OCI-LY3 (cell line): ENCODE measurements at regions not wholly inside any gene's neighbourhood (a gene's known extent, or its start where the extent isn't known, plus 50 kb on each side); places are given as distances from the start of the nearest gene placed in this dataset.

ENCODE experiments used
- H2AFZ ChIP-seq: fragments of 200-600, 300-600 bp; shearing (Covaris generic); 2 replicates; pipeline ENCODE4 v1.6.0; 2014; ENCODE audit warnings: antibody characterized with exemption, low read depth, low read length
- H3K27ac ChIP-seq: fragments of 200-600, 300-600 bp; sonication (generic); 2 replicates; pipeline ENCODE4 v1.5.1; 2014; ENCODE audit warnings: mild to moderate bottlenecking, low read length, moderate library complexity, mixed read lengths
- H3K27me3 ChIP-seq: fragments of 200-600, 300-600 bp; sonication (generic); 2 replicates; pipeline ENCODE4 v1.6.1; 2014; ENCODE audit warnings: low read depth, low read length, mixed read lengths
- H3K36me3 ChIP-seq: fragments of 200-600, 300-600 bp; sonication (generic); replicated peaks from 2 replicates; pipeline ENCODE3; 2014; ENCODE audit warnings: low read depth, low read length, mixed read lengths
- H3K4me1 ChIP-seq: fragments of 300-600, 200-600 bp; sonication (generic); 2 replicates; pipeline ENCODE4 v1.6.1; 2014; ENCODE audit warnings: low read length, mixed read lengths
- H3K4me2 ChIP-seq: fragments of 200-600, 300-600 bp; sonication (generic); 2 replicates; pipeline ENCODE4 v1.6.1; 2014; ENCODE audit warnings: low read length, mixed read lengths
- H3K4me3 ChIP-seq: fragments of 300-600, 200-600 bp; sonication (generic); 2 replicates; pipeline ENCODE4 v1.5.1; 2014; ENCODE audit warnings: antibody characterized with exemption, mild to moderate bottlenecking, low read length, moderate library complexity
- H3K79me2 ChIP-seq: fragments of 300-600, 200-600 bp; shearing (Covaris generic); 2 replicates; pipeline ENCODE4 v1.6.1; 2014; ENCODE audit warnings: mild to moderate bottlenecking, low read length, mixed read lengths
- H3K9ac ChIP-seq: fragments of 300-600, 200-600 bp; shearing (Covaris generic); 2 replicates; pipeline ENCODE4 v1.6.0; 2014; ENCODE audit warnings: mild to moderate bottlenecking, low read length, moderate library complexity
- H3K9me3 ChIP-seq: fragments of 200-600, 300-600 bp; shearing (Covaris generic); 2 replicates; pipeline ENCODE4 v1.6.1; 2014; ENCODE audit warnings: low read length, mixed read lengths; ENCODE audit not compliant: insufficient read depth
- H4K20me1 ChIP-seq: fragments of 200-600, 300-600 bp; sonication (generic); 2 replicates; pipeline ENCODE4 v1.6.1; 2016; ENCODE audit warnings: low read length, mixed read lengths; ENCODE audit not compliant: insufficient read depth
- CTCF ChIP-seq: fragments of 200-600, 300-600 bp; sonication (generic); IDR thresholded peaks from 2 replicates; pipeline ENCODE4 v1.5.1; 2014; ENCODE audit warnings: antibody characterized with exemption, low read length, low read depth
- EZH2phosphoT487 ChIP-seq: fragments of 200-600 bp; shearing (Covaris generic); IDR thresholded peaks from 2 replicates; pipeline ENCODE4 v1.6.1; 2018; ENCODE audit warnings: antibody characterized with exemption, mixed run types, low read depth

DNA sequence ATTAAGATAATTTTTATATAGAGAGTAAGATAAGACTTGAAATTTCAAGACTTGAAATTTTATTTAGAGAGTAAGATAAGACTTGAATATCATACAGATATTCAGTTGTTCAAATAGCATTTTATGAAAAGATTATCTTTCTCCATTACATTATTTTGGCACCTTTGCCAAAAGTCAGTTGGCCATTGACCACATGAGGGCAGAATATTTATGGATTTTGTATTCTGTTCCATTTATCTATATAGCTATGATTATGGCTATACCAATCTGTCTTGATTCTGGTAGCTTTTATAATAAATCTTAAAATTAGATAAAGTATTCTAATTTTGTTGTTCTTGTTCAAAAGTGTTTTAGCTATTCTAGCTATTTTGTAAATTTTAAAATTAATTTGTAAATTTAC, 537.9 kb upstream of the GJE1 start:
- H3K9me3 ChIP-seq, result no peaks in the 10 kb centered on the region
- H3K4me2 ChIP-seq, result no peak overlapping the region
- TF ChIP-seq EZH2phosphoT487 (no peak), CTCF (no peak)
- no peak overlapping the region for H3K4me3 ChIP-seq
- no peaks in the 10 kb centered on the region for H3K4me1 ChIP-seq
- no peak overlapping the region for H3K27ac ChIP-seq
- H3K9ac ChIP-seq, result no peak overlapping the region
- no peaks in the 10 kb centered on the region for H4K20me1 ChIP-seq
- no peak overlapping the region for H2AFZ ChIP-seq
- H3K27me3 ChIP-seq, result no peaks in the 10 kb centered on the region
- no peaks in the 10 kb centered on the region for H3K36me3 ChIP-seq
- H3K79me2 ChIP-seq, result no peaks in the 10 kb centered on the region

DNA sequence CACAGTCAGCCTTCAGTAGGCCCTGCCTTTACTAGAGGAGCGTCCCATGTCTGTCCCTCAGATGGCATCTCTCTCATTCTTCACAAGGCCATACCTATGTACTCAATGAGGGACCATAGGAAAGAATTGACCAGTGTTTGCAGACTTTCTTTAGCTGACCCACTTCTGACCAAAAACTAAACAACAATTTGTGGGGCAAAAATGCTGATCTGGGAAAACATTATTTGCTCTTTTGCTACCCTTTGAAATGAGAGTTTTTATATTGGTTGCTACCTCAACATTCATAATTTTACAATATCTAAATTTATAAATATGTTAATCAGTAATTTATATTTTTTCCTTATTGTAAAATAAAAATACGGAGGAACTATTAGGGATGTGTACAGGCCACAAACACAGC, 539.4 kb upstream of the GJE1 start:
- H3K36me3 ChIP-seq, result no peaks in the 10 kb centered on the region
- H3K9me3 ChIP-seq, result no peaks in the 10 kb centered on the region
- H3K79me2 ChIP-seq, result no peaks in the 10 kb centered on the region
- no peak overlapping the region for H3K27ac ChIP-seq
- no peaks in the 10 kb centered on the region for H4K20me1 ChIP-seq
- H3K4me3 ChIP-seq, result no peak overlapping the region
- TF ChIP-seq CTCF (no peak), EZH2phosphoT487 (no peak)
- H2AFZ ChIP-seq, result no peak overlapping the region
- H3K4me1 ChIP-seq, result no peaks in the 10 kb centered on the region
- no peak overlapping the region for H3K4me2 ChIP-seq
- H3K27me3 ChIP-seq, result no peaks in the 10 kb centered on the region
- H3K9ac ChIP-seq, result no peak overlapping the region

DNA sequence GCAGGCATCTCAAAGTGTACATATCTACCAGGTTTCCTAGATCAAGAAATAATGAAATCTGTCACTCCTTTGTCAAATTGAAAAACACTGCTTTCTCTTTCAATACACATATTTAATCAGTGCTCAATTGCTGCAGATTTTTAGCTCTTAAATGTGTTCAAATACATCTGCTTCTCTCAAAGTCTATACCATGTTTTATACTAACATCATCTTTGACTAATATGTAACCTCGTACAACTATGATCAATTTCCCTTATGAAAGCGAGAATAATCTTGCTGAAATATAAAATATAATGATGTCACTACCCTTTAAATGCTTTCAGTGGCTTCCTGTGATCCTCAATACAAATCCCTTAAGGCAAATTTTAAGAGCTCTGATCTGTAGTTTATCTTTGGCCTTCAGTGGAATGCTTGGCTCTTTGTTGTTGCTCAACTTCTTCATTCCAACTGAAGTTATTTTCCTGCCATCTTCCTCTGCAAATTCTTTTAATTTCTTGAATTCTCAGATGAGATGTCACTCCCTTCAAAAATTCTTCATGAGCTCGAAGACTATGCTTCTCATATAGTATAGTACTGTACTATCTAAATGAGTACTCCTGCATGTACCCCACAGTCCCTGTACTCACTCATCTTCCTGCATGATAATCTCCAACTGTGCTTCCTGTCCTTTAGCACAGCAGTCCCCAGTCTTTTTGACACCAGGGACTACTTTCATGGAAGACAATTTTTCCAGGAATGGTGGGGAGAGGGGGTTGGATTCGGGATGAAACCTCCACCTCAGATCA, 545.1 kb upstream of the GJE1 start:
- Histone ChIP-seq H2AFZ (no peak overlapping the region), H3K9ac (no peak overlapping the region), H3K79me2 (no peaks in the 10 kb centered on the region), H3K9me3 (no peaks in the 10 kb centered on the region), H3K4me2 (no peak overlapping the region), H3K4me3 (no peak overlapping the region), H3K27me3 (no peaks in the 10 kb centered on the region), H3K36me3 (no peaks in the 10 kb centered on the region), H3K27ac (no peak overlapping the region), H4K20me1 (no peaks in the 10 kb centered on the region), H3K4me1 (no peaks in the 10 kb centered on the region)
- no peak for TF ChIP-seq CTCF
- no peak for TF ChIP-seq EZH2phosphoT487

DNA sequence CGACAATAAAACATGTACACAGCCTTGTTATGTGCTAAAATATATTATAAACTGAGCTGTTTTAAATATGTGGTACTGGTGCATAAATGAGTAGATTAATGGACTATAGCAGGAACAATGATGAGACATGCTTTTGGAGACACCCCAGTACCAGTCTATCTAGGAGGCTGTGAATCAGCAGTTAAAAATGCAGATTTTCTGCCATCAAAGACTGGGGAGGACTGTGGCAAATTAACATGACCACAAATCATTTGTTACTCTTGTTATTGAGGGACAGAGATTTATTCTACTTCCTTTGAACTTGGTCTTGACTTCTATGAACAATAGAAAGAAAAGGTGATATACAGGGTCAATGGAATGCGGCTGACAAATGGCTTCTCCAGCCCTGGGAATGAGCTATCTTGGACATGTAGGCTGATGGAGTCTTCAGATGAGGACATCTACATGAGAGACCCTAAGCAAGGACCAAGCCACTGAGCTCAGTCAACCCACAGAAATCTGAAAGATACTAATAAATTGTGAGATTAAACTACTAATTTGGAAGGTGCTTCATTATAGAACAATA, 551.7 kb upstream of the GJE1 start:
- Histone ChIP-seq H3K27me3 (no peaks in the 10 kb centered on the region), H2AFZ (no peak overlapping the region), H3K79me2 (no peaks in the 10 kb centered on the region), H3K9ac (no peak overlapping the region), H3K4me3 (no peak overlapping the region), H3K36me3 (no peaks in the 10 kb centered on the region), H3K9me3 (no peaks in the 10 kb centered on the region), H4K20me1 (no peaks in the 10 kb centered on the region), H3K4me1 (no peaks in the 10 kb centered on the region), H3K27ac (no peak overlapping the region), H3K4me2 (no peak overlapping the region)
- TF ChIP-seq EZH2phosphoT487, result no peak
- no peak for TF ChIP-seq CTCF
